Activated CD8-positive, alpha-beta memory T cell treated with anti-CD3 and anti-CD28 coated beads for 36 hours (primary cell): ENCODE measurements at regions not wholly inside any gene's neighbourhood (a gene's known extent, or its start where the extent isn't known, plus 50 kb on each side); places are given as distances from the start of the nearest gene placed in this dataset.

ENCODE experiments used
- CTCF ChIA-PET: fragments of 350-600 bp; sonication (Branson Sonifier 250); formaldehyde crosslinking; loops from one replicate; lab custom pipeline; 2021; ENCODE audit warnings: antibody characterized with exemption; lab: Charles Lee
- POLR2A ChIA-PET: fragments of 350-600 bp; sonication (Branson Sonifier 250); formaldehyde crosslinking; loops from one replicate; lab custom pipeline; 2021; ENCODE audit warnings: antibody characterized with exemption; lab: Charles Lee

- CTCF ChIA-PET, result no interaction called here
Measured at GRCh38 chr2:56086336-56086735, 97.5 kb upstream of the CCDC85A start.

GRCh38 chr2:56088411-56088810 lies 95.4 kb upstream of the CCDC85A start:
- ChIA-PET POLR2A (no interaction called here), CTCF (no interaction called here)

More at GRCh38 chr2:56086336-56086735, 97.5 kb upstream of the CCDC85A start:
- POLR2A ChIA-PET, result no interaction called here

DNA sequence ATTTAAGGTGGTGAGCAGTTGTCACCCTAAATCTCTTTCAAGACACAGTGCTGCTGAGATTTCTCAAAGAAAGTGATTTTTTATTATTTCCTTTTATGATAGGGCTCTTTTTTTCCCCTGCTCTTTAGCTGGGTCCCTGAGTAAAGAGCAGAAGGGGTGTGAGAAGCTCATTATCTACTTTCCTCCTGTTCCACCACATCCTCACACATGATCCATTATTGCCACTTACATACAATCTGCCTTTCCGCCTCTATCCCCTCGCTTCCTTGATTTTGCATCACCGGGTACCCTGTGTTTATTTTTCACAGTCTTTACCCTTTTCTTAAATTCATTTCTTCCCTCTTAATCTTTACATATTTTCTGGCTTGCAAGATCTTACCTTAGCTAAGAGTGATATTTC lies 93.9 kb upstream of the CCDC85A start:
- ChIA-PET POLR2A (no interaction called here), CTCF (no interaction called here)

DNA sequence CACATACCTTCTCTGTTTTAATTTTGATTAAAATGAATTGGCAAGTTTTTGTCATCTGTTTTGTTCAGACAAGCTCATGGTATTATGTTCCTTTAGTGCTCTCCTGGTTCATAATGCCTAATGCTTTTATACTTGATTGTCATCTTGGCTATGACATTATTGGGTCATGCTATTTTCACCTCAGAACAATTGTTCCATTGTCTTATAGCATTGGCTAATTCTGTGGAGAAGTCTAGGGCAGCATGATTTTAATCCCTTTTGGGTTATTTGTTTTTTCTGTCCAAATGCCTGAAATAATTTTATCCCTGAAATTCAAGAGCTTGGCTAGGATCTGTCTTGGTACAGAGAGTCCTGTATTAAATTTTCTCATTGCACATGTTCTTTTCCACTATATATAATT lies 83.8 kb upstream of the CCDC85A start:
- ChIA-PET CTCF (no interaction called here), POLR2A (no interaction called here)

DNA sequence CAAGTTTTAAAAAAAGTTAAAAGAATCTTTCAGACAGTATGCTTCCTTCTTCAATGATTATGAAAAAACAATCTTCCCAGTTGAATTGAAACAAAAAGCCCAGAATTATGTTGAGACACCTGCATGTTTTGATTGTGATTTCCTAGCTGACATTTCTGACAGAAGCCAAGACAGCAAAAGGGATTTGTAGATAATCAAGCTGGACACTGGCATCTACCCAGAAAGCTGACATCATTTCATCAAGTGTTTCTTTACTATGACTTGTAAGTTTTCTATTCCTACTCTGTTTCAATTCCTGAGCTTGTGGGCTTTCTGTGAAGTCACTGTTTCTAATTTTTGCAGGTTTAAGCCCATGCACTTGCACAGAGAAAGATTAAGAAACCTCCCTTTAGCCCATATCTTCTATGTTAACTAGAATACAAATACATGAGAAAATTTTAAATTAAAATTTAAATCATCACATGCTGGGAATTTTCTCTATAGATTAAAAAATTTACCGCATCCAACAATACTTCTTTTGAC lies 82.9 kb upstream of the CCDC85A start:
- ChIA-PET POLR2A (no interaction called here), CTCF (no interaction called here)

DNA sequence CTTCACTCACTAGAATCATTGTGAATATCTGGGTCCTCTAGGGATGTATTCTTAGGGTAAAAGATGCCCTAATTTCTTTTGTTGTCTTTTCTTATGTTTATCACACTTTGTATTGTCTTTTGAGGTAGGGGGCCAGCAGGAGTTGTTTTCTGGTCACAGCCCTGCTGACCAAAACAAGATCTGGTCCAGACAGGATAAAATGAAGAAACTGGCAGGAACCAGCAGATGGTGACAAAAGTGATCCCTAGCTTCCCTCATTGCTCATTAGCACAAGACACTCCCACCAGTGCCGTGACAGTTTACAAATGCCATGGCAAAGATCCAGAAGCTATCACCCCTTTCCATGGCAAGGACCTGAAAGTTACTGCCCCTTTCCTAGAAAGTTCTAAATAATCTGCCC lies 81.7 kb upstream of the CCDC85A start:
- ChIA-PET CTCF (no interaction called here), POLR2A (no interaction called here)

GRCh38 chr2:56102866-56103265 lies 80.9 kb upstream of the CCDC85A start:
- ChIA-PET POLR2A (no interaction called here), CTCF (no interaction called here)

GRCh38 chr2:56104962-56105361 lies 78.8 kb upstream of the CCDC85A start:
- ChIA-PET CTCF (interaction anchor here (0.5 kb wide), 1 partner anchor 1665 kb away, joined by 3 read pairs; no protein-coding TSS in a partner anchor), POLR2A (no interaction called here)

DNA sequence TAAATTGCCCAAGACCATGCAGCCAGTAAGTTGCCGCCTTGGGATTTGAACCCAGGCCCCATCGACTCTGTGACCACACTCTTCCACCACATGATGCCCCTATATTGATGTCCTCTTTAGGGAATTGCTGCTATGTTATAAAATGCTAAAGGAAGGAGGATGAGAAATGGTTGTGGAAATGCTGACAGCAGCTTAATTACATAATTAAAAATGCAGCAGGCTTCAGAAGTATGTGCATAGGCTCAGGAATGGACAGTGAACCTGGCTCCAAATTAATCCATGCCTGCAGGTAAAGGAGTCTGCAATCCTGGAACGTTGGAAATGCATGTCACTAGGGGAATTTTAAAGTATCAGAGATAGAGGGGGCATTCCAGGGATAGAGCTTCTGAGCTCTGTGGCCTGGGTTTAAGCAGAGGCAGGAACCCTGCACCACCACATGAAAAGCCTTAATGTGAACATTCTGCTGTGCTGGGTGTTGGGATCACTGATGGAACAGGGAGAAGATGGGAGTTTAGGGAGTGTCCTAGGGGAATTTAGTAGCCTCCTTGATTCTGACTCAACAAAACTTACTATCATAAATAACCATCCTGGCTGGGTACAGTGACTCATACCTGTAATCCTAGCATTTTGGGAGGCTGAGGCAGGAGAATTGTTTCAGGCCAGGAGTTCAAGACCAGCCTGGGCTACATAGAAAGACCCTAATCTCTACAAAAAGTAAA lies 76.1 kb upstream of the CCDC85A start:
- POLR2A ChIA-PET, result no interaction called here
- CTCF ChIA-PET, result no interaction called here

DNA sequence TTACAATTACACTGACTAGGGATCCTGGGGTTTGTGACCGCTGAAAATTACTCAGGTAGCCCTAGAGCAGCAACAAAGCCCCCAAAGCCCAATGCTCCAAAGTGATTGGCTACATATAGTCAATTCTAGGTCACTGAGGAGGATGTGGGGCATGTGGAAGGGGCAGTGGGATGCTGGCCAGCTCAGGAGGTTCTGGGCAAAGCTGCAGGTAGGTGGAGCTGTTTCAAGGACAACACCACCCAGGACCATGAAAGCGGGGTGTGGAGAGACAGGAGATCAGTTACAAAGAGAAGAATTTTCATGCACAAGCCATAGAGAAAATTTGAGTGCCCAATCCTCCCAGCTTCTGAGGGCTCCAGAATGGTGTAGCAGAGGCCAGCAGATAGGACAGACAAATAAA lies 75.0 kb upstream of the CCDC85A start:
- CTCF ChIA-PET, result no interaction called here
- POLR2A ChIA-PET, result no interaction called here

- ChIA-PET CTCF (no interaction called here), POLR2A (no interaction called here)
Measured at GRCh38 chr2:56109994-56110393, 73.8 kb upstream of the CCDC85A start.

GRCh38 chr2:56113382-56113975 lies 70.3 kb upstream of the CCDC85A start:
- POLR2A ChIA-PET, result no interaction called here
- CTCF ChIA-PET, result no interaction called here

- ChIA-PET CTCF (no interaction called here), POLR2A (no interaction called here)
Measured at GRCh38 chr2:56117764-56118163, 66.0 kb upstream of the CCDC85A start.

GRCh38 chr2:56118474-56118873 lies 65.3 kb upstream of the CCDC85A start:
- ChIA-PET CTCF (no interaction called here), POLR2A (no interaction called here)

DNA sequence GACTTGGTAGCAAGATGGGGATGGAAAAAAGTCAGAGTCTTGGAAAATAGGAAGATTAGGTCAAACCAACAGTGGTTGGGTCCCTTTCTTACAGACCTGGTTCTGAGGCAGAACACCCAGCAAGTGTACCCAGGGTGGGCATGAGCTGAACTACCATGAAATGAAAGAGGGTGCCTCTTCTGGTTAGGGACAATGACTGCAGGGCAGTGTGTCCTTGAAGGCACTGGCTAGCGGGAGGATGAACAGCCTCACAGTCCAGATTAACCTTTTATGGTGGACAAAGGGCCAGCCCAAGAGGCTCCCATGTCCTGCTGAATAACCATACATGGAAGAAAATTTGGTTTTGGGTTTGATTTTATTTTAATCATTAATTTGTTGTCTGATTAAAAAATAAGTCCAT lies 61.8 kb upstream of the CCDC85A start:
- CTCF ChIA-PET, result no interaction called here
- POLR2A ChIA-PET, result no interaction called here

GRCh38 chr2:56123538-56123937 lies 60.3 kb upstream of the CCDC85A start:
- POLR2A ChIA-PET, result no interaction called here
- CTCF ChIA-PET, result no interaction called here

- ChIA-PET CTCF (no interaction called here), POLR2A (no interaction called here)
Measured at GRCh38 chr2:56127010-56127409, 56.8 kb upstream of the CCDC85A start.

- ChIA-PET POLR2A (no interaction called here), CTCF (no interaction called here)
Measured at GRCh38 chr2:56127463-56128152, 56.2 kb upstream of the CCDC85A start.

GRCh38 chr2:56128235-56128634 lies 55.6 kb upstream of the CCDC85A start:
- CTCF ChIA-PET, result no interaction called here
- POLR2A ChIA-PET, result no interaction called here

- CTCF ChIA-PET, result no interaction called here
- POLR2A ChIA-PET, result no interaction called here
Measured at GRCh38 chr2:56130463-56131070, 53.2 kb upstream of the CCDC85A start.
